Left ventricle myocardium inferior (tissue), 1 donor: ENCODE measurements at regions not wholly inside any gene's neighbourhood (a gene's known extent, or its start where the extent isn't known, plus 50 kb on each side); places are given as distances from the start of the nearest gene placed in this dataset.

Experiments
- DNase-seq: peaks from one replicate; pipeline ENCODE4 v3.0.0-alpha.2; 2020
- H3K27ac ChIP-seq: fragments of 200-600 bp; replicated peaks from 2 replicates; pipeline ENCODE4 v1.8.0; 2021
- H3K27me3 ChIP-seq: fragments of 200-600 bp; 2 replicates; pipeline ENCODE4 v1.8.0; 2021; ENCODE audit warnings: low read depth
- H3K36me3 ChIP-seq: fragments of 200-600 bp; 2 replicates; pipeline ENCODE4 v1.8.0; 2021
- H3K4me1 ChIP-seq: fragments of 200-600 bp; 2 replicates; pipeline ENCODE4 v1.8.0; 2021
- H3K4me3 ChIP-seq: fragments of 200-600 bp; 2 replicates; pipeline ENCODE4 v1.8.0; 2021; ENCODE audit warnings: mild to moderate bottlenecking, moderate library complexity
- H3K9me3 ChIP-seq: fragments of 200-600 bp; replicated peaks from 2 replicates; pipeline ENCODE4 v1.8.0; 2021
- intact Hi-C: fragments of 100-400 bp; cut with micrococcal nuclease; formaldehyde crosslinking; loops from one replicate; pipeline ENCODE4 v1.11.0; 2022
- TF ChIP-seq, protein P1 (sequence below): fragments of 200-600 bp; IDR thresholded peaks from 2 replicates; pipeline ENCODE4 v1.8.0; 2021; ENCODE audit warnings: antibody characterized with exemption, mild to moderate bottlenecking, borderline replicate concordance
- donor health status: DM: no; HTN: yes; CAD: no; lungs with severe emphysema.

DNA sequence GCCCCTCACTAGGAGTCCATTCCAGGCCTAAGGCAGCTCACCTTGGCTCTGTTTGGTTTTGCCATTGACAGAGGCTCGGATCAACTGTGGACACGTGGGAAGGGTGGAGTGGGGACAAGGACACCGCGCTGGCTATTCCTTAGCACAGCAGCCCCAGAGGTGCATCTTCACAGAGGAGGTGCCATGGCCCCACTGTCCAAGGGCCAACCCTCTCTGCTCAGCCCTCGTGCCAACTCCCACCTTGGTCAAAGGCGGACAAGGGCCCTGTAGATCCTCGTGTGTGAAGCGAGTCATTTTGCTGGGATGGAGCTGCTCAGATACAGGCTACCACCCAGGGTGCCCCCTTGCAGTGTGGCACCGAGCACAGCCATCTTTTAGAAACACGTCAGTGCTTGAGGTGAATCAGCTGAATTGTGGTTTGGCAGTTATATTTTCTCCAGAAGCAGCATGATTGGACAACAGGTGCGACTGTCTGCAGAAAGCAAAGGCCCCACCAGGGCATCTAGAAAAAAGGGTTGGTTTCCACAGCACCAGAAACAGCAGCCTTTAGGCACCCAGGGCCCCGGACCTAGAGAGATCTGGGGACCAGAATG is 192.1 kb upstream of the GPR12 start:
- Histone ChIP-seq H3K27me3 (no peaks in the 10 kb centered on the region), H3K36me3 (no peaks in the 10 kb centered on the region), H3K4me1 (no peaks in the 10 kb centered on the region), H3K4me3 (no peak overlapping the region), H3K9me3 (no peaks in the 10 kb centered on the region), H3K27ac (no peak overlapping the region)
- TF ChIP-seq, protein P1, sequence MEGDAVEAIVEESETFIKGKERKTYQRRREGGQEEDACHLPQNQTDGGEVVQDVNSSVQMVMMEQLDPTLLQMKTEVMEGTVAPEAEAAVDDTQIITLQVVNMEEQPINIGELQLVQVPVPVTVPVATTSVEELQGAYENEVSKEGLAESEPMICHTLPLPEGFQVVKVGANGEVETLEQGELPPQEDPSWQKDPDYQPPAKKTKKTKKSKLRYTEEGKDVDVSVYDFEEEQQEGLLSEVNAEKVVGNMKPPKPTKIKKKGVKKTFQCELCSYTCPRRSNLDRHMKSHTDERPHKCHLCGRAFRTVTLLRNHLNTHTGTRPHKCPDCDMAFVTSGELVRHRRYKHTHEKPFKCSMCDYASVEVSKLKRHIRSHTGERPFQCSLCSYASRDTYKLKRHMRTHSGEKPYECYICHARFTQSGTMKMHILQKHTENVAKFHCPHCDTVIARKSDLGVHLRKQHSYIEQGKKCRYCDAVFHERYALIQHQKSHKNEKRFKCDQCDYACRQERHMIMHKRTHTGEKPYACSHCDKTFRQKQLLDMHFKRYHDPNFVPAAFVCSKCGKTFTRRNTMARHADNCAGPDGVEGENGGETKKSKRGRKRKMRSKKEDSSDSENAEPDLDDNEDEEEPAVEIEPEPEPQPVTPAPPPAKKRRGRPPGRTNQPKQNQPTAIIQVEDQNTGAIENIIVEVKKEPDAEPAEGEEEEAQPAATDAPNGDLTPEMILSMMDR: no peak
- intact Hi-C loops: no loop called here
- DNase-seq: no peak

DNA sequence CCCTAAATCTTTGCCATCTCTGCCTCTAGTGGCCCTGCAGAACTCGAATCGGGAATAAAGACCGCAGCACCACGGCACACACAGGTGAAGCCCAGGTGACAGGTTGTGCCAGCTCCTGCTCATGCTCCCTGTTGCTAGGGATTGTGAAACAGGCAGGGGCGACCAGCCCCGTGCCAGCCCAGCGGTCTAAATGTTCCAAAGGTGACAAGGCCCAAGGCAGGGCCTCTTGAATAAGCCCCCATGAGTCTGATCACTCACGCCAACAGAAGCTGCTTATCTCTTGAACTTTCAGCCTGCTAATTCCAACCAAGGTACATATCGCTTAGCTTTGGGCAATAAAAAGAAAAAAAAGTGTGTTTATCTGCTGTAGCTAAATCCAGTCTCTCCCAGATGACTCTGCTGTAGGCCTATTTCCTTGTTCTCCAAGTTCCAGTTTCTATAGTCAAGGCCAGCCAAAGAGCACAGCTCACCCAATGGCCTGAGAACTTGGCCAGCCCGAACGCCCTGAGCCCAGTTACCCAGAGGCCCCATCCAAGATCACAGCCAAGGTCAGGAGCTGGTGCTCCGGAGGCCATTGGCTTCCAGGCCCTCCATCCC is 191.1 kb upstream of the GPR12 start:
- Histone ChIP-seq H3K27me3 (no peaks in the 10 kb centered on the region), H3K4me1 (no peaks in the 10 kb centered on the region), H3K9me3 (no peaks in the 10 kb centered on the region), H3K27ac (no peak overlapping the region), H3K36me3 (no peaks in the 10 kb centered on the region), H3K4me3 (no peak overlapping the region)
- DNase-seq: no peak
- TF ChIP-seq, protein P1: no peak
- intact Hi-C loops: no loop called here

DNA sequence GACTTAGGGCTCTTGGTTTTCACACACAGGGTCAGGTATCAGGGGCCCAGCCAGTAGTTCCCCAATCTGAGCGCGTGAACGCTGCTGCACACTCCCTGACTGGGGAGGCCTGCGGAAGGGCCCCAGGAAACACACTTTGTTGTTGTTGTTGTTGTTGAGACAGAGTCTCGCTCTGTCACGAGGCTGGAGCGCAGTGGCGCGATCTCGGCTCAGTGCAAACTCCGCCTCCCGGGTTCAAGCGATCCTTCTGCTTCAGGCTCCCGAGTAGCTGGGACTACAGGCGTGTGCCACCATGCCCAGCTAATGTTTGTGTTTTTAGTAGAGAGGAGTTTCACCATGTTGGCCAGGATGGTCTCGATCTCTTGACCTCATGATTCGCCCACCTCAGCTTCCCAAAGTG is 190.4 kb upstream of the GPR12 start:
- intact Hi-C loops: no loop called here
- TF ChIP-seq, protein P1: no peak
- Histone ChIP-seq H3K9me3 (no peaks in the 10 kb centered on the region), H3K27me3 (no peaks in the 10 kb centered on the region), H3K4me1 (no peaks in the 10 kb centered on the region), H3K36me3 (no peaks in the 10 kb centered on the region), H3K27ac (no peak overlapping the region), H3K4me3 (no peak overlapping the region)
- no peak for DNase-seq

DNA sequence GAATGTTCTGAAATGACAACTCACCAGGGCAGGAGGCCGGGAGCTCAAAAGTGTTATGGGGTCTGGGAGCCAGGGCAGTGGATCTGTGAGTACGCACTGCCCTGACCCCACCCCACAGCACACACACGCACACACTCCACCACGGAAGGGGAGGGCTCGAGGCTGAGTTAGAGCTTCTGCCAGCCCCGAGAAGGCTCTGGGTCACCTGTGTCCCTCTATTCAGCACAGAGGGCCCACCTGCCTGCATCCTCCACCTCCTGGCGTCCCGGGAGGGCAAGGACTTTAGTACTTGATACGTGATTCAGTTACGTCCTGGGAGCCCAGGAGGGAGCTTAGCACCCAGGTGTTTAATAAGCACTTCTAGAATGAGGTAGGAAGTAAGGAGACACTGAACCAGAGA is 190.0 kb upstream of the GPR12 start:
- Histone ChIP-seq H3K4me1 (no peaks in the 10 kb centered on the region), H3K36me3 (no peaks in the 10 kb centered on the region), H3K27ac (no peak overlapping the region), H3K4me3 (no peak overlapping the region), H3K27me3 (no peaks in the 10 kb centered on the region), H3K9me3 (no peaks in the 10 kb centered on the region)
- TF ChIP-seq, protein P1: no peak
- no peak for DNase-seq
- intact Hi-C loops: no loop called here

DNA sequence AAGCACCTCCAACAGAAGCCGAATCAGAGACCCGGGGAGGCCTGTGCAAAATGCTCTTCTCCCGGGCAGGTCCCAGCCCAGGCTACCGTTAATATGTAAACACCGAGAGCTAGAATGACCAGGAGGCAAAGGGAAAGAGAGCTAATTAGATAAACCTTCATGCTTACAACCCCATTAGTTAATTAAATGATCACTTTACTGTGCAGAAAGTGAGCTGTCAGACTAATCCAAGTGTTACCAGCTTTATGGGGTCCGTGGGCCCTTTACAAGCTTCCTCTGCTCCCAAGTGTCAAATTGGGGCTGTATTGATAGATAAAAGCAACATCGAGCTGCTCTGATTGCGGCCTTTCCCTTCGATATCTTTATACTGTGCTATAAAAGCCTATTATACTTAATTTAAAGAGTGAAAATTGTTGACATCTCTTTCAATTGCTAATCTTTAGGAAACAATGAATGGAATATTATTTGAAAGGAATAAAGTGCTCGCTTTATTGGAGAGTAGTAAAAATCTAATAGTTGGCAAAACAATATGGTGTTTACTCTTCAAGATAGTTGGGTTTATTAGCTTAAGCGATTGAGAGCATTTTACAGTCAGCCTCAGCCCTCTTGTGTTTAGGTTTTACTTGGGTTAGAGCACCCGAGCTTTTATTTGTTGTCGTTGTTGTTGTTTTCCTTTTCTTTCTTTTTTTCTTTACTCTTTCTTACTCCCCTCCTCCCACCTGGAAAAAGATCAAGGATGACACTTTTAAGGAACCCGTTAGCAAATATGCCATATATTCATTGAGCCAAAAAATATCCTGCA is 189.3 kb upstream of the GPR12 start:
- intact Hi-C loops: no loop called here
- Histone ChIP-seq H3K27ac (no peak overlapping the region), H3K27me3 (no peaks in the 10 kb centered on the region), H3K36me3 (no peaks in the 10 kb centered on the region), H3K9me3 (no peaks in the 10 kb centered on the region), H3K4me1 (no peaks in the 10 kb centered on the region), H3K4me3 (no peak overlapping the region)
- DNase-seq: no peak
- TF ChIP-seq, protein P1: no peak
